Activated naive CD4-positive, alpha-beta T cell treated with anti-CD3 and anti-CD28 coated beads, Interleukin-2, amount 10 ng/mL, durations not matched to agents 7 days and 5 days (primary cell): ENCODE measurements at regions not wholly inside any gene's neighbourhood (a gene's known extent, or its start where the extent isn't known, plus 50 kb on each side); places are given as distances from the start of the nearest gene placed in this dataset.

Experiments used
- CTCF ChIA-PET: fragments of 350-600 bp; sonication (Branson Sonifier 250); formaldehyde crosslinking; loops from one replicate; lab custom pipeline; 2021; ENCODE audit warnings: antibody characterized with exemption; lab: Charles Lee
- DNase-seq: peaks from one replicate; pipeline ENCODE4 v3.0.0-alpha.2; 2020
- H3K27ac Mint-ChIP-seq: one replicate; pipeline ENCODE4 v1.8.0; 2021; ENCODE audit warnings: mild to moderate bottlenecking, moderate library complexity, mixed read lengths
- H3K27me3 Mint-ChIP-seq: one replicate; pipeline ENCODE4 v1.8.0; 2021; ENCODE audit warnings: mild to moderate bottlenecking, mixed read lengths
- H3K36me3 Mint-ChIP-seq: one replicate; pipeline ENCODE4 v1.8.0; 2021; ENCODE audit warnings: mixed read lengths
- H3K4me1 Mint-ChIP-seq: one replicate; pipeline ENCODE4 v1.8.0; 2021; ENCODE audit warnings: mixed read lengths
- H3K4me3 Mint-ChIP-seq: one replicate; pipeline ENCODE4 v1.8.0; 2021; ENCODE audit warnings: mild to moderate bottlenecking, moderate library complexity, mixed read lengths
- H3K9me3 Mint-ChIP-seq: one replicate; pipeline ENCODE4 v1.8.0; 2021; ENCODE audit warnings: mixed read lengths

DNA sequence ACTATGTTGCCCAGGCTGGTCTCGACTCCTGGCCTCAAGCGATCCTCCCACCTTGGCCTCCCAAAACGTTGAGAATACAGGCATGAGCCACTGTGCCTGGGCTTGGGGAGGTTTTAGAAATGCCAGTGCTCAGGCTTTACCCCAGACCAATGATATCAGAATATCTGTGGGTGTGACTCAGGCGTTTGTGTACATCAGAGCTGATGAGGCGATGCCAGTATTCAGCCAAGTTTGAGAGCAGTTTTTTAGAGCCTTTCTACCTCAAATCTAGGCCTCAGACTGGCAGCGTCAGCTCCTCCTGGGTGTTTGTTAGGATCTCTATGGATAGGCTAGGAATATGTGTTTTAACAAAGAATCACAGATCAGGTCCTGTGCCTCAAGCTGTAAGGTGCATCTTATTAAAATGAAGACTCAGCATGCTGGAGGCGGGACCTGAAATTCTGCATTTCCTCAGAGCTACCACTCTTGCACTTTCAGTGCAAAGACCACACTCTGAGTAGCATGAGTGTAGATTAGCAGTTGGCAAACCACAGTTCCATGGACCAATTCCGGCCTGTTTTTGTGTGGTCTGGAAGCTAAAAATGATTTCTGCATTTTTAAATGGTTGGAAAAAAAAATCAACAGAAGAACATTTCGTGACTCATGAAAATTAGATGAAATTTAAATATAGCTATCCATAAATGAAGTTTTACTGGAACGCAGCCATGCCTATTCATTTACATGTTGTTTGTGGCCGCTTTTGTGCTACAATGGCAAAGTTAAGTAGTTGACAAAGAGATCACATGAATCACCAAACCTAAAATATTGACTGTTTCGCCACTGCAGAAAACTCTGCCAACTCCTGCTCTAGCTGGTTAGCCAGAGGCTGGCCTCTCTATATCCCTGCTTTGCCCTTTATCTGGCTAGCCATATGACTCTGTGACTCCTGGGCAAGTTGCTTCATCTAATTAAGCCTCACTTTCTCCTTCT, 92.2 kb downstream of the KLF4 start:
- Mint-ChIP-seq H3K27ac (no peak overlapping the region), H3K4me3 (no peak overlapping the region), H3K27me3 (no peaks in the 10 kb centered on the region), H3K36me3 (no peaks in the 10 kb centered on the region), H3K9me3 (no peaks in the 10 kb centered on the region), H3K4me1 (no peaks in the 10 kb centered on the region)
- CTCF ChIA-PET, result interaction anchor here (0.6 to 1.5 kb wide), 3 partner anchors 28 to 1518 kb away, joined by 3 to 4 read pairs (median 3); no protein-coding TSS in a partner anchor
- DNase-seq, result no peak

GRCh38 chr9:107394264-107394663, 95.3 kb downstream of the KLF4 start:
- CTCF ChIA-PET, result no interaction called here
- H3K4me3 Mint-ChIP-seq, result no peak overlapping the region
- H3K9me3 Mint-ChIP-seq, result no peaks in the 10 kb centered on the region
- no peaks in the 10 kb centered on the region for H3K27me3 Mint-ChIP-seq
- no peak for DNase-seq
- H3K36me3 Mint-ChIP-seq, result no peaks in the 10 kb centered on the region
- no peak overlapping the region for H3K27ac Mint-ChIP-seq
- H3K4me1 Mint-ChIP-seq, result no peaks in the 10 kb centered on the region

GRCh38 chr9:107390778-107391177, 98.8 kb downstream of the KLF4 start:
- Mint-ChIP-seq H3K4me3 (no peak overlapping the region), H3K36me3 (no peaks in the 10 kb centered on the region), H3K27me3 (peaks cover 6% of the 10 kb centered on the region), H3K4me1 (no peaks in the 10 kb centered on the region), H3K27ac (no peak overlapping the region), H3K9me3 (no peaks in the 10 kb centered on the region)
- CTCF ChIA-PET, result no interaction called here
- no peak for DNase-seq

GRCh38 chr9:107390279-107390678, 99.3 kb downstream of the KLF4 start:
- CTCF ChIA-PET, result no interaction called here
- peaks cover 6% of the 10 kb centered on the region for H3K27me3 Mint-ChIP-seq
- H3K36me3 Mint-ChIP-seq, result no peaks in the 10 kb centered on the region
- no peak for DNase-seq
- no peaks in the 10 kb centered on the region for H3K4me1 Mint-ChIP-seq
- no peak overlapping the region for H3K27ac Mint-ChIP-seq
- no peak overlapping the region for H3K4me3 Mint-ChIP-seq
- H3K9me3 Mint-ChIP-seq, result no peaks in the 10 kb centered on the region

DNA sequence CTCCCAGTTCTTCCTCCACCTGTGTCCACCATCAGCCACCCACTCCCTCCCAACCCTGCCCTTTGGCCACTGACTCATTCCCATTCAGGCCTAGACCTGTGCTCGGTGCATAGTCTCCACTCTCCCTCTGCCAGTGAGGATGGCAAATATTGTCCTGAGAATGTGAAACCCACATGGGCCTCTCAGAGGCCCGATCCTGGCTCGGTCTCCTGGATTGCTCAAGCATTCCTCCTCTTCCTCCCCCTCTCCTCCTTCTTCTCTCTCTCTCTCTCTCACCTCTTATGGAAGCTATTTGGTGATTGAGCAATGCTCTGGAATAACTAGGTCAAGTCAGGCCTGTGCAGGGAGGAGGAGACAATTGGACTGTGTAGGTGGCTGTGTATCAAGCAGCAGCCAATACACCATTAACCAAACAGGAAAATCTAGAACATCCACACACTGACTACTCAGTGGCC, 99.9 kb downstream of the KLF4 start:
- no peaks in the 10 kb centered on the region for H3K9me3 Mint-ChIP-seq
- no peaks in the 10 kb centered on the region for H3K4me1 Mint-ChIP-seq
- no peaks in the 10 kb centered on the region for H3K36me3 Mint-ChIP-seq
- no peak for DNase-seq
- peaks cover 6% of the 10 kb centered on the region for H3K27me3 Mint-ChIP-seq
- H3K27ac Mint-ChIP-seq, result no peak overlapping the region
- no peak overlapping the region for H3K4me3 Mint-ChIP-seq
- CTCF ChIA-PET, result no interaction called here

DNA sequence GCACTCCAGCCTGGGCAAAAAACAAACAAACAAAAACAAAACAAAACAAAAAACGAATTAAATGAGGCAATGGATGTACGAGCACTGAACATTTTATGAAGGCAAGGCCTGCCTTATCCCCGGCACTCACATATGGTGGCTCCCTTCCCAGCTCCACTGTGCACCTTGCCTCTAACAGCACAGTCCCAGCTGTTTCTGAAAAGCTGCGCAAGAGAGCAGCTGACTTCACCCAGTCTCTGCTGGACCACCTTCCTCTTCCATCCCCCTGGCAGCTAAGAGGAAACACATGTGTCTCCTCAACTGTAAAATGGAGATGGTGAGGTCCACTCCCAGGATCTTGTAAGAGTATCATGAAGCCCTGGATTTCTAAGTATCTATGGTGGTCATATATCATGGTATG, 100.7 kb downstream of the KLF4 start:
- no peak overlapping the region for H3K27ac Mint-ChIP-seq
- CTCF ChIA-PET, result no interaction called here

GRCh38 chr9:107387409-107387808, 102.2 kb downstream of the KLF4 start:
- H3K9me3 Mint-ChIP-seq, result no peaks in the 10 kb centered on the region
- no peak overlapping the region for H3K4me3 Mint-ChIP-seq
- no peak for DNase-seq
- peaks cover 6% of the 10 kb centered on the region for H3K27me3 Mint-ChIP-seq
- H3K36me3 Mint-ChIP-seq, result no peaks in the 10 kb centered on the region
- CTCF ChIA-PET, result no interaction called here
- no peaks in the 10 kb centered on the region for H3K4me1 Mint-ChIP-seq
- H3K27ac Mint-ChIP-seq, result no peak overlapping the region

More for the DNA sequence above, 100.7 kb downstream of the KLF4 start:
- H3K27me3 Mint-ChIP-seq, result peaks cover 6% of the 10 kb centered on the region
- no peak for DNase-seq
- no peaks in the 10 kb centered on the region for H3K9me3 Mint-ChIP-seq
- no peaks in the 10 kb centered on the region for H3K4me1 Mint-ChIP-seq
- H3K4me3 Mint-ChIP-seq, result no peak overlapping the region
- H3K36me3 Mint-ChIP-seq, result no peaks in the 10 kb centered on the region

GRCh38 chr9:107386396-107386795, 103.2 kb downstream of the KLF4 start:
- Mint-ChIP-seq H3K27me3 (peaks cover 6% of the 10 kb centered on the region), H3K27ac (no peak overlapping the region), H3K4me1 (no peaks in the 10 kb centered on the region), H3K9me3 (no peaks in the 10 kb centered on the region), H3K36me3 (no peaks in the 10 kb centered on the region), H3K4me3 (no peak overlapping the region)
- CTCF ChIA-PET, result no interaction called here
- no peak for DNase-seq
